ENCODE measurements at regions not wholly inside any gene's neighbourhood (a gene's known extent, or its start where the extent isn't known, plus 50 kb on each side); places are given as distances from the start of the nearest gene placed in this dataset.

- H3K9me3 ChIP-seq (ENCODE audit: insufficient read depth, low read depth, low read length) = no peaks in the 10 kb centered on the region
- no peak overlapping the region for H3K4me3 ChIP-seq (ENCODE audit: low read length)
- H3K27me3 ChIP-seq (ENCODE audit: insufficient read depth, low read length) = no peaks in the 10 kb centered on the region
- no peak overlapping the region for H3K27ac ChIP-seq (ENCODE audit: low read depth, low read length)
- WGBS = 90% methylated on average over 7 of the region's 7 CpGs
- no peak overlapping the region for H3K9ac ChIP-seq (ENCODE audit: low read depth, low read length)
- no peaks in the 10 kb centered on the region for H3K36me3 ChIP-seq (ENCODE audit: insufficient read depth, low read length)
- peaks cover 24% of the 10 kb centered on the region for H3K4me1 ChIP-seq (ENCODE audit: insufficient read depth, low read length)
Observed at GRCh38 chr6:140051521-140052512, 677.4 kb upstream of the CITED2 start.

DNA sequence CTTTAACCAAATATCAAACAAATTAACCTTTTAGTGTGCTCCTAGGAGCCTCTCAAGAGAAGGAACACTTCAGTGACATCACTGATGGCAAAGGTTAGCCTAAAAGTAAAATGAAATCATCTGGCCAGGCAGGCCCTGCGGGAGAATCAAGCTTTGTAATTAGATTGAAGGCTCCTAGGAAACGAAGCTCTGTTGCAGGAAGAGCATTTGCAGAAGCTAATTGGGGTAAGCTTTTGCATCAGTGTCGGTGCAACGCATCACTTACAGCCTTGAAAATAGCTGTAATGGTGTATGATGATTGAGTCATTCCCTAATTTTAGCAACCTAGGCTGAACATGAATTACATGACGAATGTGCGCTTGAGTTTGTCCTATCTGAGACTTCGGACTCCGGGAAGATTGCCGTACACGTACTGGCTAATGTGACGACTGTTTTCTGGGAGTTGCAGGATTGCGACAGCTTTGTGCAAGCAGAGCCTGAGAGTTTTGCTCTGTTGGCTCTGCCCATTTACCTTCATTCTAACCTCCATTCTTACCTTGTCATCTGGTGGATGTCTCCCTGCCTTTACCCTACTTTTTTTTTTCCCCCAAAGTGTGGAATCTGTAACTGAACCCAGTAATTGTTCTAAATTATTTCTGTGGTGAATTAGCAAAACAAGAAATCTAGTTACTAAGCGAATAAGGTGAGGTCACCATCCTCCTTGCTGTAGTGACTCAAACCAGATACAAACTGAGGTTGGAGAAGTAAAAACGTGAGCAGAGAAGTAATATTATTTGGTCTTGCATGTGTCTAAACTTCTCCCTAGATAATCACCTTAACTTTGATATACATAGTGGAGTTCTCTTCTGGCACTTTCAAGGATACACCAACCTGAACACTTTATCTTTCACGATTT is 675.9 kb upstream of the CITED2 start:
- no peaks in the 10 kb centered on the region for H3K27me3 ChIP-seq (ENCODE audit: insufficient read depth, low read length)
- no peaks in the 10 kb centered on the region for H3K9me3 ChIP-seq (ENCODE audit: insufficient read depth, low read depth, low read length)
- H3K4me3 ChIP-seq (ENCODE audit: low read length) = no peak overlapping the region
- 94% methylated on average over 14 of the region's 15 CpGs for WGBS
- no peak overlapping the region for H3K9ac ChIP-seq (ENCODE audit: low read depth, low read length)
- no peaks in the 10 kb centered on the region for H3K36me3 ChIP-seq (ENCODE audit: insufficient read depth, low read length)
- H3K27ac ChIP-seq (ENCODE audit: low read depth, low read length) = no peak overlapping the region
- H3K4me1 ChIP-seq (ENCODE audit: insufficient read depth, low read length) = peaks cover 29% of the 10 kb centered on the region

GRCh38 chr6:140049251-140049650 is 674.8 kb upstream of the CITED2 start:
- peaks cover 29% of the 10 kb centered on the region for H3K4me1 ChIP-seq (ENCODE audit: insufficient read depth, low read length)
- no peaks in the 10 kb centered on the region for H3K9me3 ChIP-seq (ENCODE audit: insufficient read depth, low read depth, low read length)
- H3K27me3 ChIP-seq (ENCODE audit: insufficient read depth, low read length) = no peaks in the 10 kb centered on the region
- no peaks in the 10 kb centered on the region for H3K36me3 ChIP-seq (ENCODE audit: insufficient read depth, low read length)
- H3K27ac ChIP-seq (ENCODE audit: low read depth, low read length) = no peak overlapping the region
- WGBS = 95% methylated on average over 2 of the region's 2 CpGs
- no peak overlapping the region for H3K9ac ChIP-seq (ENCODE audit: low read depth, low read length)
- no peak overlapping the region for H3K4me3 ChIP-seq (ENCODE audit: low read length)

- Histone ChIP-seq H3K9ac (ENCODE audit: low read depth, low read length) (no peak overlapping the region), H3K4me1 (ENCODE audit: insufficient read depth, low read length) (peaks cover 29% of the 10 kb centered on the region), H3K4me3 (ENCODE audit: low read length) (no peak overlapping the region), H3K27ac (ENCODE audit: low read depth, low read length) (no peak overlapping the region), H3K27me3 (ENCODE audit: insufficient read depth, low read length) (no peaks in the 10 kb centered on the region), H3K9me3 (ENCODE audit: insufficient read depth, low read depth, low read length) (no peaks in the 10 kb centered on the region), H3K36me3 (ENCODE audit: insufficient read depth, low read length) (no peaks in the 10 kb centered on the region)
- WGBS = 57% methylated on average over 1 of the region's 2 CpGs
Observed at GRCh38 chr6:140048202-140048790, 673.8 kb upstream of the CITED2 start.

GRCh38 chr6:140047321-140047720 is 672.9 kb upstream of the CITED2 start:
- Histone ChIP-seq H3K4me3 (ENCODE audit: low read length) (no peak overlapping the region), H3K36me3 (ENCODE audit: insufficient read depth, low read length) (no peaks in the 10 kb centered on the region), H3K27ac (ENCODE audit: low read depth, low read length) (no peak overlapping the region), H3K9me3 (ENCODE audit: insufficient read depth, low read depth, low read length) (no peaks in the 10 kb centered on the region), H3K9ac (ENCODE audit: low read depth, low read length) (no peak overlapping the region), H3K27me3 (ENCODE audit: insufficient read depth, low read length) (no peaks in the 10 kb centered on the region), H3K4me1 (ENCODE audit: insufficient read depth, low read length) (peaks cover 29% of the 10 kb centered on the region)
- WGBS = no CpG with 5 or more reads among the region's 1 CpG

- H3K27ac ChIP-seq (ENCODE audit: low read depth, low read length) = no peak overlapping the region
- peaks cover 25% of the 10 kb centered on the region for H3K4me1 ChIP-seq (ENCODE audit: insufficient read depth, low read length)
- H3K27me3 ChIP-seq (ENCODE audit: insufficient read depth, low read length) = no peaks in the 10 kb centered on the region
- H3K9ac ChIP-seq (ENCODE audit: low read depth, low read length) = no peak overlapping the region
- 94% methylated on average over 2 of the region's 3 CpGs for WGBS
- no peaks in the 10 kb centered on the region for H3K36me3 ChIP-seq (ENCODE audit: insufficient read depth, low read length)
- H3K4me3 ChIP-seq (ENCODE audit: low read length) = no peak overlapping the region
- H3K9me3 ChIP-seq (ENCODE audit: insufficient read depth, low read depth, low read length) = no peaks in the 10 kb centered on the region
Observed at GRCh38 chr6:140046016-140046632, 671.7 kb upstream of the CITED2 start.

GRCh38 chr6:140045116-140045515 is 670.7 kb upstream of the CITED2 start:
- H3K27me3 ChIP-seq (ENCODE audit: insufficient read depth, low read length) = no peaks in the 10 kb centered on the region
- H3K36me3 ChIP-seq (ENCODE audit: insufficient read depth, low read length) = no peaks in the 10 kb centered on the region
- H3K9ac ChIP-seq (ENCODE audit: low read depth, low read length) = no peak overlapping the region
- H3K4me1 ChIP-seq (ENCODE audit: insufficient read depth, low read length) = peaks cover 15% of the 10 kb centered on the region
- no peak overlapping the region for H3K27ac ChIP-seq (ENCODE audit: low read depth, low read length)
- no peaks in the 10 kb centered on the region for H3K9me3 ChIP-seq (ENCODE audit: insufficient read depth, low read depth, low read length)
- no peak overlapping the region for H3K4me3 ChIP-seq (ENCODE audit: low read length)
- 96% methylated on average over 1 of the region's 1 CpG for WGBS

DNA sequence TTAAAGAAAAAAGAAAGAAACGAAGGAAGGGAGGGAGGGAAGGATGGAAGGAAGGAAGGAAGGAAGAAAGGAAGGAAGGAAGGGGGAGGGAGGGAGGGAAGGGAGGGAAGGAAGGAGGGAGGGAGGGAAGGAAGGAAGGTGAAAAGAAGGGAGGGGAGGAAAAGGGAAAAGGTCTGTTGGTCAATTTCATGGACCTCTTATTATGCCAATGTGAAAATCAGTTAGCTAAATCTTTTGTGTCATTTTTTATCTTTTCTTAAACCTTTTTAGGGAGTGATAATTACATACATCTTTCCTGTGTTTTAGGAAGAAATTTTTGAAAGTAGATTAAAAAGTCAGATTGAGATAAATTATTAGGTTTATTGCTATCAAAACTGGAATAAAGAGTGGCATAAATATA is 670.2 kb upstream of the CITED2 start:
- no peaks in the 10 kb centered on the region for H3K36me3 ChIP-seq (ENCODE audit: insufficient read depth, low read length)
- no peak overlapping the region for H3K9ac ChIP-seq (ENCODE audit: low read depth, low read length)
- no peak overlapping the region for H3K27ac ChIP-seq (ENCODE audit: low read depth, low read length)
- no peaks in the 10 kb centered on the region for H3K9me3 ChIP-seq (ENCODE audit: insufficient read depth, low read depth, low read length)
- H3K4me1 ChIP-seq (ENCODE audit: insufficient read depth, low read length) = peaks cover 10% of the 10 kb centered on the region
- H3K27me3 ChIP-seq (ENCODE audit: insufficient read depth, low read length) = no peaks in the 10 kb centered on the region
- WGBS = 100% methylated on average over 1 of the region's 1 CpG
- no peak overlapping the region for H3K4me3 ChIP-seq (ENCODE audit: low read length)

DNA sequence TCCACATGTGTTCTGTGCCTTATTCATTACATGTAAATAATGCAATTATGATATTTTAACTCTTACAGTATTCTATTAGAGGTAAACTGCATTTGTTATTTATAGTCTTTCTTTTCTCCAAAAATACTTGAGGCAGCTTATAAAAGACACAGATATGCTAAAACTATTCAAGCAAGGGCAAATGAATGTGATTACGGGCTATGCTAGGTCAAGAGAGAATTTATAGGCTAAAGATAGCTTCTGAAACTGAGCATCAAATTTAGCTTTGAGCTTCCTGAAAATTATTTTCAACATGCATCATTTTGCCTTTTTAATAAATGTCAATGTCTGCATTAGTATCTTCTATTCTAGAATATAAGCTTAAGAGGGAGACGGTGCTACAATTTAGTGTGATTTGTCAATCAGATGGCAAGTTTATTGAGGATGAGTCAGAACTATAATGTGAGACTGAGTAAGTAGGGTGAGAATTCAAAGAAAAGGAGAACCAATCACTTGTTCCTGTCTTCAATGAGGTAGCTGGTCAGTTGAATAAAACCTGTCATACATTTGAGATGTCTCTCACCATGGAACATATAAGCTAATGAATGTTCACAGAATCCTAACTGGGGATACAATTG is 669.4 kb upstream of the CITED2 start:
- 97% methylated on average over 2 of the region's 2 CpGs for WGBS
- no peak overlapping the region for H3K4me3 ChIP-seq (ENCODE audit: low read length)
- H3K9me3 ChIP-seq (ENCODE audit: insufficient read depth, low read depth, low read length) = no peaks in the 10 kb centered on the region
- H3K27me3 ChIP-seq (ENCODE audit: insufficient read depth, low read length) = no peaks in the 10 kb centered on the region
- no peaks in the 10 kb centered on the region for H3K36me3 ChIP-seq (ENCODE audit: insufficient read depth, low read length)
- H3K4me1 ChIP-seq (ENCODE audit: insufficient read depth, low read length) = peaks cover 7% of the 10 kb centered on the region
- no peak overlapping the region for H3K27ac ChIP-seq (ENCODE audit: low read depth, low read length)
- H3K9ac ChIP-seq (ENCODE audit: low read depth, low read length) = no peak overlapping the region

DNA sequence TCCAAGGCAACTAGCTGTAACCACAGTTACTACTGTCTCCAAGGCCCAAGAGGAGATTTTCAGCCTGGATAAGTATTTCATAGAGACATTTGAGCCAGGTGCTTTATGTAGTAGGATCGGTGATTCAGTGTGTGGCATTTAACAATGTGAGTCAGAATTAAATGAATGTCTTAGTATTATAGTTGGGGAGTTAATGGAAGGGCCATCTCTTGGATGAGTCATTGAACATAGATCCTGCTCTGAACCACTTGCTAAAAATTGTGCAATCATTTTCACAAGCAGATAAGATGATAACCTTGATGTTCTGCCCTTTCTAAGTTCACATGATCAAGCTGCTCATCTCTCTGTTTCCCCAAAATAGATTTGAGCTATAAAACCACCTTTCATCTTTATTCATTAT is 668.9 kb upstream of the CITED2 start:
- 94% methylated on average over 1 of the region's 1 CpG for WGBS
- Histone ChIP-seq H3K4me3 (ENCODE audit: low read length) (no peak overlapping the region), H3K27ac (ENCODE audit: low read depth, low read length) (no peak overlapping the region), H3K36me3 (ENCODE audit: insufficient read depth, low read length) (no peaks in the 10 kb centered on the region), H3K27me3 (ENCODE audit: insufficient read depth, low read length) (no peaks in the 10 kb centered on the region), H3K9ac (ENCODE audit: low read depth, low read length) (no peak overlapping the region), H3K9me3 (ENCODE audit: insufficient read depth, low read depth, low read length) (no peaks in the 10 kb centered on the region), H3K4me1 (ENCODE audit: insufficient read depth, low read length) (peaks cover 7% of the 10 kb centered on the region)
